ENCODE measurements at regions not wholly inside any gene's neighbourhood (a gene's known extent, or its start where the extent isn't known, plus 50 kb on each side); places are given as distances from the start of the nearest gene placed in this dataset.

- TF ChIP-seq CTCF (IDR thresholded peaks at IDR 0.05): no peak
- Mint-ChIP-seq H3K4me3 (no peak overlapping the region), H3K27me3 (no peaks in the 10 kb centered on the region), H3K4me1 (no peaks in the 10 kb centered on the region), H3K9me3 (no peaks in the 10 kb centered on the region), H3K27ac (no peak overlapping the region), H3K36me3 (ENCODE audit: low read depth) (no peaks in the 10 kb centered on the region)
- POLR2A ChIA-PET: no interaction called here
- CTCF ChIA-PET: no interaction called here
- intact Hi-C loops (cut with micrococcal nuclease): no loop called here
- ATAC-seq (ENCODE audit: low read depth): no peak
- no peak for DNase-seq
Observed at GRCh38 chr18:52118684-52119083, 221.3 kb upstream of the DCC start.

GRCh38 chr18:52130624-52131301, 209.2 kb upstream of the DCC start:
- no peaks in the 10 kb centered on the region for H3K4me1 Mint-ChIP-seq
- CTCF ChIA-PET: no interaction called here
- H3K27ac Mint-ChIP-seq: no peak overlapping the region
- DNase-seq (no peak), ATAC-seq (ENCODE audit: low read depth) (no peak)
- TF ChIP-seq CTCF (IDR thresholded peaks at IDR 0.05): no peak
- POLR2A ChIA-PET: no interaction called here
- intact Hi-C loops (cut with micrococcal nuclease): no loop called here
- no peaks in the 10 kb centered on the region for H3K36me3 Mint-ChIP-seq (ENCODE audit: low read depth)
- peaks cover 6% of the 10 kb centered on the region for H3K9me3 Mint-ChIP-seq
- H3K27me3 Mint-ChIP-seq: peaks cover 2% of the 10 kb centered on the region
- no peak overlapping the region for H3K4me3 Mint-ChIP-seq

GRCh38 chr18:52131845-52132244, 208.2 kb upstream of the DCC start:
- Mint-ChIP-seq H3K4me1 (no peaks in the 10 kb centered on the region), H3K4me3 (no peak overlapping the region), H3K27me3 (peaks cover 2% of the 10 kb centered on the region), H3K27ac (no peak overlapping the region), H3K9me3 (peaks cover 13% of the 10 kb centered on the region), H3K36me3 (ENCODE audit: low read depth) (no peaks in the 10 kb centered on the region)
- ChIA-PET POLR2A (no interaction called here), CTCF (no interaction called here)
- intact Hi-C loops (cut with micrococcal nuclease): no loop called here
- DNase-seq (no peak), ATAC-seq (ENCODE audit: low read depth) (no peak)
- TF ChIP-seq CTCF (IDR thresholded peaks at IDR 0.05): no peak

GRCh38 chr18:52136532-52136931, 203.5 kb upstream of the DCC start:
- CTCF ChIA-PET: no interaction called here

GRCh38 chr18:52140986-52141385, 199.0 kb upstream of the DCC start:
- no peaks in the 10 kb centered on the region for H3K36me3 Mint-ChIP-seq (ENCODE audit: low read depth)
- intact Hi-C loops (cut with micrococcal nuclease): no loop called here
- ATAC-seq (ENCODE audit: low read depth): no peak
- TF ChIP-seq CTCF (IDR thresholded peaks at IDR 0.05): no peak
- no peak overlapping the region for H3K27ac Mint-ChIP-seq
- CTCF ChIA-PET: no interaction called here
- H3K27me3 Mint-ChIP-seq: no peaks in the 10 kb centered on the region
- no peak for DNase-seq
- H3K4me3 Mint-ChIP-seq: no peak overlapping the region
- POLR2A ChIA-PET: no interaction called here
- H3K4me1 Mint-ChIP-seq: no peaks in the 10 kb centered on the region
- H3K9me3 Mint-ChIP-seq: peaks cover 12% of the 10 kb centered on the region

More at GRCh38 chr18:52136532-52136931, 203.5 kb upstream of the DCC start:
- no peak for ATAC-seq (ENCODE audit: low read depth)
- H3K36me3 Mint-ChIP-seq (ENCODE audit: low read depth): no peaks in the 10 kb centered on the region
- no peaks in the 10 kb centered on the region for H3K4me1 Mint-ChIP-seq
- no peak for TF ChIP-seq CTCF (IDR thresholded peaks at IDR 0.05)
- no peak overlapping the region for H3K4me3 Mint-ChIP-seq
- intact Hi-C loops (cut with micrococcal nuclease): no loop called here
- DNase-seq: no peak
- POLR2A ChIA-PET: no interaction called here
- H3K27ac Mint-ChIP-seq: no peak overlapping the region
- H3K9me3 Mint-ChIP-seq: peaks cover 14% of the 10 kb centered on the region
- H3K27me3 Mint-ChIP-seq: no peaks in the 10 kb centered on the region

Measured in activated B cell treated with CpG ODN at 0.5 μM for 24 hours (primary cell).